ENCODE measurements at regions not wholly inside any gene's neighbourhood (a gene's known extent, or its start where the extent isn't known, plus 50 kb on each side); places are given as distances from the start of the nearest gene placed in this dataset.
A peak's percentile ranks its signal among the peaks of the same experiment; 100 is the strongest.
"Not testable (repeated sequence)": the region's sequence is repeated elsewhere in the genome, so short reads cannot be mapped to it uniquely, and the experiment has no call there.

DNA sequence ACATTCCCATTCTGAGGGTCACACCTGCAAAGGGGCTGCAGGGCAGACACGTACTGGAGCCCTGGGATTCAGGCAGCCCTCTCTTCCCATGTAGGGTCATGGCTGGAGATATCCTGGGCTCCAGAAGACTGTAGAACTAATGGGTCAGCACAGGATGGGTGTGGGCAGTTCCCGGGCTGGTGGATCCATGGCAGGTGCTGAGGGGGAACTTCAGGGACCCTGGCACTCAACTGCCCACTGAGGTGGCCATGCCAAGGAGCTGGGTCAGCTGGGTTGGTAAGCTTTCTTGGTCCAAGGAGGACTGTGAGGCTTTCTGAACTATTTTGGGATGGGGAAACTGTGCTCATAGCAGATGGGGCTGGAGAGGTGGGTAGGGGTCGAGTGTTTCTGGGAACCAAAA is 183.4 kb upstream of the RTL1 start:
- Histone ChIP-seq H4K20me1 (ENCODE audit: insufficient read depth, low read length) (no peaks in the 10 kb centered on the region), H3K27me3 (ENCODE audit: insufficient read depth, low read length) (peaks cover 3% of the 10 kb centered on the region), H3K27ac (ENCODE audit: low read depth, low read length) (no peak overlapping the region), H3K79me2 (ENCODE audit: insufficient read depth, low read length) (no peaks in the 10 kb centered on the region), H2AFZ (ENCODE audit: low read length) (no peak overlapping the region), H3K4me1 (ENCODE audit: insufficient read depth, low read length) (peaks cover 7% of the 10 kb centered on the region), H3K36me3 (ENCODE audit: insufficient read depth, low read length) (no peaks in the 10 kb centered on the region), H3K4me3 (ENCODE audit: insufficient read depth, low read length) (no peak overlapping the region), H3K9me3 (ENCODE audit: low read depth, low read length) (no peaks in the 10 kb centered on the region), H3K4me2 (ENCODE audit: insufficient read depth, low read length) (no peak overlapping the region)
- DNase-seq (ENCODE audit: insufficient read length, low spot score, missing footprints), result no peak
- TF ChIP-seq, protein P1, sequence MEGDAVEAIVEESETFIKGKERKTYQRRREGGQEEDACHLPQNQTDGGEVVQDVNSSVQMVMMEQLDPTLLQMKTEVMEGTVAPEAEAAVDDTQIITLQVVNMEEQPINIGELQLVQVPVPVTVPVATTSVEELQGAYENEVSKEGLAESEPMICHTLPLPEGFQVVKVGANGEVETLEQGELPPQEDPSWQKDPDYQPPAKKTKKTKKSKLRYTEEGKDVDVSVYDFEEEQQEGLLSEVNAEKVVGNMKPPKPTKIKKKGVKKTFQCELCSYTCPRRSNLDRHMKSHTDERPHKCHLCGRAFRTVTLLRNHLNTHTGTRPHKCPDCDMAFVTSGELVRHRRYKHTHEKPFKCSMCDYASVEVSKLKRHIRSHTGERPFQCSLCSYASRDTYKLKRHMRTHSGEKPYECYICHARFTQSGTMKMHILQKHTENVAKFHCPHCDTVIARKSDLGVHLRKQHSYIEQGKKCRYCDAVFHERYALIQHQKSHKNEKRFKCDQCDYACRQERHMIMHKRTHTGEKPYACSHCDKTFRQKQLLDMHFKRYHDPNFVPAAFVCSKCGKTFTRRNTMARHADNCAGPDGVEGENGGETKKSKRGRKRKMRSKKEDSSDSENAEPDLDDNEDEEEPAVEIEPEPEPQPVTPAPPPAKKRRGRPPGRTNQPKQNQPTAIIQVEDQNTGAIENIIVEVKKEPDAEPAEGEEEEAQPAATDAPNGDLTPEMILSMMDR (IDR thresholded peaks at IDR 0.05; ENCODE audit: extremely low read depth, low read depth, low read length), result no peak

DNA sequence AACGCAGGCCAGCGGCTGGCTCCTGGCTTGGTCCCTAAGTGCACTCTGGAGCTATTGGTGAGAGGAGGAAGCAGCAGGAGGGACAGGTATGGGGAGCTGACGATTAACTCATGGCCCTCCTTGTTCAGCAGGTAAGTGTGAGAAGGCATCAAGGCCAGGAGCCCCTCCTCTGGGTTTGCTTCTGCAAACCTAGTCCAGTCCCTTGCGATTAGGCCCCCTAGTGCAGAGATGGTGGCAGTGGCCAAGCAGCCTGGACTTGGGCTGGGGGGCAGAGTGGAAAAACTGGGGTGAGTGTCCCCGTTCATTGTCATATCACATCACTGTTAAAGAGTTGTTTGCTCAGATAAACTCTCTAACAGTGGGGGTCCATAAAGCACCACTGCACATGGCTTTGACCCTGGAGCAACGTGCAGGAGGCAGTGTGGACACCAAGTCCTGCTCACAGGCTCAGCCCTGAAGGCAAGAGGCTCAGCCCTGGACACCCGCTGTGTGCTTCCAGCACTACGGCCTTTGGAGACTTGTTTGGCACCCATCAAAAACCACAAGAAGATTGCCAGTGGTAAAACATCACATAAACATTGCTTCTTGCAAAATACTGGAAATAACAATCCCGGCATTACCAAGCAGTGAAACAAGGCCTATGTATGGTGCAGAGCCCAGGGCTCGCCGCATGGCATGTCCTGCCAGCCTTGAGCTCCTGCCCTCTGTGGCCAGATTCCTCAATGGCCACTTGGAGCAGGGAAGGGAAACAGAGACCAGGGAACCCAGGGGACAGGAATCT is 184.3 kb upstream of the RTL1 start:
- peak overlapping the region; percentile 77 for H2AFZ ChIP-seq (ENCODE audit: low read length)
- DNase-seq (ENCODE audit: insufficient read length, low spot score, missing footprints), result no peak

DNA sequence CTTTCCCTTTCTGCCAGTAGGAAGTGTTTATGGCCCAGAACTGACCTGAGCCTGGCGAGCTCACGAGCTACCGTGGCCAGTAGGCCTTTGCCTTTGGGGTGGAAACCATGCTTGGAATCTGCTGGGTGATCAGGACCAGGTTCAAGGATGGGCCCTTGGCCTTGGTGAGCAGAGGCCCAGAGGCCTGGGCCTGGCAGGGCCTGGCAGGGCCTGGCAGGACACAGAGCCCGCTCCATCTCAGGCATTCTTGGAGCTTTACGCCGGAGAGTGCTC is 184.8 kb upstream of the RTL1 start:
- Histone ChIP-seq H3K27ac (ENCODE audit: low read depth, low read length) (no peak overlapping the region), H2AFZ (ENCODE audit: low read length) (peak overlapping the region; percentile 77), H3K4me2 (ENCODE audit: insufficient read depth, low read length) (no peak overlapping the region), H4K20me1 (ENCODE audit: insufficient read depth, low read length) (no peaks in the 10 kb centered on the region), H3K27me3 (ENCODE audit: insufficient read depth, low read length) (peaks cover 3% of the 10 kb centered on the region), H3K79me2 (ENCODE audit: insufficient read depth, low read length) (no peaks in the 10 kb centered on the region), H3K36me3 (ENCODE audit: insufficient read depth, low read length) (no peaks in the 10 kb centered on the region), H3K9me3 (ENCODE audit: low read depth, low read length) (no peaks in the 10 kb centered on the region), H3K4me1 (ENCODE audit: insufficient read depth, low read length) (peaks cover 7% of the 10 kb centered on the region), H3K4me3 (ENCODE audit: insufficient read depth, low read length) (no peak overlapping the region)
- DNase-seq (ENCODE audit: insufficient read length, low spot score, missing footprints), result no peak
- TF ChIP-seq, protein P1 (IDR thresholded peaks at IDR 0.05; ENCODE audit: extremely low read depth, low read depth, low read length), result no peak

More for the DNA sequence above, 184.3 kb upstream of the RTL1 start:
- Histone ChIP-seq H3K27me3 (ENCODE audit: insufficient read depth, low read length) (peaks cover 3% of the 10 kb centered on the region), H3K9me3 (ENCODE audit: low read depth, low read length) (no peaks in the 10 kb centered on the region), H3K4me2 (ENCODE audit: insufficient read depth, low read length) (no peak overlapping the region), H3K36me3 (ENCODE audit: insufficient read depth, low read length) (no peaks in the 10 kb centered on the region), H4K20me1 (ENCODE audit: insufficient read depth, low read length) (no peaks in the 10 kb centered on the region), H3K27ac (ENCODE audit: low read depth, low read length) (no peak overlapping the region), H3K4me1 (ENCODE audit: insufficient read depth, low read length) (peaks cover 7% of the 10 kb centered on the region), H3K4me3 (ENCODE audit: insufficient read depth, low read length) (no peak overlapping the region), H3K79me2 (ENCODE audit: insufficient read depth, low read length) (no peaks in the 10 kb centered on the region)
- TF ChIP-seq, protein P1 (IDR thresholded peaks at IDR 0.05; ENCODE audit: extremely low read depth, low read depth, low read length), result no peak

DNA sequence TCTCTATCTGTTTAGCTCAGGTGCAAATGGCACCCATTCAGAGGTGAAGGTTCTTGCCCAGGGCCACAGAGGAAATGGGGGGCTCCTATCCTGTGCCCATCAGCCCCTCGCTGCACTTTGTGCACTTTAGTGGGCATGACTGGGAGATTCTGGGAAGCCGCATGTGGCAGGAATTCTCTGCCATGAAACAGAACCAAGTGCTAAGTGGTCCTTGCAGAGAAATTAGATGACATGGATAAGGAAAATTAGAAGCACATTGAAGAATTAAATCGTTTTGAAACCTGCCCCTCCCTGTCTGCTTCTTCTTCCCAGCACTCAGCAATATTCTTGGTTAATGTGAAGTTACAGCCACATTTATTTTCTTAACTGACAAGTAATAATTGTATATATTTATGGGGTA is 185.2 kb upstream of the RTL1 start:
- Histone ChIP-seq H3K9me3 (ENCODE audit: low read depth, low read length) (no peaks in the 10 kb centered on the region), H4K20me1 (ENCODE audit: insufficient read depth, low read length) (no peaks in the 10 kb centered on the region), H2AFZ (ENCODE audit: low read length) (no peak overlapping the region), H3K4me3 (ENCODE audit: insufficient read depth, low read length) (no peak overlapping the region), H3K36me3 (ENCODE audit: insufficient read depth, low read length) (no peaks in the 10 kb centered on the region), H3K4me1 (ENCODE audit: insufficient read depth, low read length) (peaks cover 7% of the 10 kb centered on the region), H3K27me3 (ENCODE audit: insufficient read depth, low read length) (peaks cover 3% of the 10 kb centered on the region), H3K27ac (ENCODE audit: low read depth, low read length) (no peak overlapping the region), H3K4me2 (ENCODE audit: insufficient read depth, low read length) (no peak overlapping the region), H3K79me2 (ENCODE audit: insufficient read depth, low read length) (no peaks in the 10 kb centered on the region)
- DNase-seq (ENCODE audit: insufficient read length, low spot score, missing footprints), result no peak
- TF ChIP-seq, protein P1 (IDR thresholded peaks at IDR 0.05; ENCODE audit: extremely low read depth, low read depth, low read length), result no peak

DNA sequence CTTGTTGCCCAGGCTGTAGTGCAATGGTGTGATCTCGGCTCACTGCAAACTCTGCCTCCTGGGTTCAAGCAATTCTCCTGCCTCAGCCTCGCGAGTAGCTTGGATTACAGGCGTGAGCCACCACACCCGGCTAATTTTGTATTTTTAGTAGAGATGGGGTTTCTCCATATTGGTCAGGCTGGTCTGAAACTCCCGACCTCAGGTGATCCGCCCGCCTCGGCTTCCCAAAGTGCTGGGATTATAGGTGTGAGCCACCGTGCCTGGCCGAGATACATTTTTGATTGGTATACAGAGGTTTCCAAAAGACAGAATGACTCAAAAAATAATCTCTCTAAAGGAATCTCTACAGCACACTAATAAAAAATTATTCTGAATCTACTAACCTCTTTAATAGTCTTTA is 187.0 kb upstream of the RTL1 start:
- not testable (repeated sequence) for H2AFZ ChIP-seq (ENCODE audit: low read length); H3K79me2 ChIP-seq (ENCODE audit: insufficient read depth, low read length); H3K9me3 ChIP-seq (ENCODE audit: low read depth, low read length); H3K4me1 ChIP-seq (ENCODE audit: insufficient read depth, low read length); H3K4me2 ChIP-seq (ENCODE audit: insufficient read depth, low read length); DNase-seq (ENCODE audit: insufficient read length, low spot score, missing footprints); H4K20me1 ChIP-seq (ENCODE audit: insufficient read depth, low read length); H3K27me3 ChIP-seq (ENCODE audit: insufficient read depth, low read length); H3K4me3 ChIP-seq (ENCODE audit: insufficient read depth, low read length); H3K27ac ChIP-seq (ENCODE audit: low read depth, low read length); H3K36me3 ChIP-seq (ENCODE audit: insufficient read depth, low read length)
